ENCODE measurements at regions not wholly inside any gene's neighbourhood (a gene's known extent, or its start where the extent isn't known, plus 50 kb on each side); places are given as distances from the start of the nearest gene placed in this dataset.
A peak's percentile ranks its signal among the peaks of the same experiment; 100 is the strongest.

GRCh38 chr3:124381575-124382333 lies 348.5 kb upstream of the UMPS start:
- DNase-seq: no peak

GRCh38 chr3:124383051-124383450 lies 347.2 kb upstream of the UMPS start:
- DNase-seq: no peak

- peak in 1 of 3 donors; percentile 11 for DNase-seq
Measured at GRCh38 chr3:124383846-124384466, 346.3 kb upstream of the UMPS start.

GRCh38 chr3:124384527-124384926 lies 345.7 kb upstream of the UMPS start:
- peak in 1 of 3 donors; percentile 12 for DNase-seq

GRCh38 chr3:124385996-124386395 lies 344.3 kb upstream of the UMPS start:
- DNase-seq: no peak

GRCh38 chr3:124386996-124387595 lies 343.2 kb upstream of the UMPS start:
- peak in 1 of 3 donors; percentile 10 for DNase-seq

GRCh38 chr3:124391774-124392173 lies 338.5 kb upstream of the UMPS start:
- DNase-seq: no peak

- no peak for DNase-seq
Measured at GRCh38 chr3:124393340-124393739, 336.9 kb upstream of the UMPS start.

- DNase-seq: no peak
Measured at GRCh38 chr3:124395162-124395561, 335.1 kb upstream of the UMPS start.

GRCh38 chr3:124395584-124396338 lies 334.5 kb upstream of the UMPS start:
- DNase-seq: no peak

- no peak for DNase-seq
Measured at GRCh38 chr3:124396339-124396950, 333.8 kb upstream of the UMPS start.

- no peak for DNase-seq
Measured at GRCh38 chr3:124397088-124397487, 333.2 kb upstream of the UMPS start.

- peak in 1 of 3 donors; percentile 12 for DNase-seq
Measured at GRCh38 chr3:124398594-124398993, 331.7 kb upstream of the UMPS start.

- no peak for DNase-seq
Measured at GRCh38 chr3:124401843-124402242, 328.4 kb upstream of the UMPS start.

- DNase-seq: no peak
Measured at GRCh38 chr3:124402791-124403190, 327.5 kb upstream of the UMPS start.

GRCh38 chr3:124404621-124405020 lies 325.6 kb upstream of the UMPS start:
- DNase-seq: no peak

GRCh38 chr3:124407260-124407659 lies 323.0 kb upstream of the UMPS start:
- no peak for DNase-seq

GRCh38 chr3:124409650-124410275 lies 320.5 kb upstream of the UMPS start:
- DNase-seq: no peak

- DNase-seq: no peak
Measured at GRCh38 chr3:124410471-124410870, 319.8 kb upstream of the UMPS start.

- no peak for DNase-seq
Measured at GRCh38 chr3:124411728-124412127, 318.5 kb upstream of the UMPS start.

- no peak for DNase-seq
Measured at GRCh38 chr3:124412644-124413043, 317.6 kb upstream of the UMPS start.

- DNase-seq: no peak
Measured at GRCh38 chr3:124413393-124413792, 316.9 kb upstream of the UMPS start.

All from suppressor macrophage treated with lipopolysaccharide for 1 hour (primary cell).